ENCODE measurements at regions not wholly inside any gene's neighbourhood (a gene's known extent, or its start where the extent isn't known, plus 50 kb on each side); places are given as distances from the start of the nearest gene placed in this dataset.

DNA sequence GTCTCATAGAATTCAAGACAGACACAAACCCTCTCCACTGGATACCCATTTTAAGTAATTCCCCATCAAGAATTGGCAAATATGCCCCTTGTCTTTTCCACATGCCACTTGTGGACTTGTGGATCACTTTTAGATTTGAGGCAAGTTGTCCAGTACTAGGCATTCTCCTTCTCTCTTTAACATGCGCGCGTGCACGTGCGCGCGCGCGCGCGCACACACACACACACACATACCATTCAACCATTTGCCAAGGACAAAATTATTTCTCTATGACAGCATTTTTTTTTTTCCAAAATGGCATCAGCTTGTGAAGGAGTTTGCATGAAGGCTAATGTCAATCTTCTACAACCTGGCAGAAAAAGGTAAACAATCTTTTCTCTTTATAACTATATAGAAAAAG, 1325.7 kb upstream of the IGFBP7 start:
- Histone ChIP-seq H3K36me3 (ENCODE audit: control insufficient read depth in 1 of 2, insufficient read depth in 2 of 2, low read depth in 1 of 2, low read length in 2 of 2) (no peaks in the 10 kb centered on the region), H2BK5ac (ENCODE audit: low read depth, low read length, poor library complexity, severe bottlenecking) (no peak overlapping the region), H3K14ac (ENCODE audit: low read length in 2 of 2) (no peak overlapping the region), H3K79me1 (replicated peaks; ENCODE audit: low read length, poor library complexity, severe bottlenecking) (no peaks in the 10 kb centered on the region), H3K4ac (ENCODE audit: low read depth in 1 of 2, low read length in 2 of 2) (no peak overlapping the region), H3K23ac (ENCODE audit: low read length in 2 of 2) (no peak overlapping the region), H3K4me1 (ENCODE audit: control insufficient read depth, insufficient read depth, low read depth, low read length) (no peaks in the 10 kb centered on the region), H3K27me3 (ENCODE audit: control insufficient read depth in 1 of 2, insufficient read depth in 1 of 2, low read length in 2 of 2) (no peaks in the 10 kb centered on the region), H2BK120ac (ENCODE audit: low read depth, low read length) (no peak overlapping the region), H2BK12ac (ENCODE audit: low read length in 2 of 2) (no peak overlapping the region), H2AFZ (ENCODE audit: low read depth, low read length) (no peak overlapping the region), H3K4me2 (ENCODE audit: low read length, poor library complexity, severe bottlenecking) (no peak overlapping the region), H4K8ac (ENCODE audit: low read length) (no peak overlapping the region), H3K4me3 (ENCODE audit: insufficient read depth in 1 of 2, low read depth in 1 of 2, low read length in 2 of 2) (no peak overlapping the region), H2AK5ac (ENCODE audit: low read length, severe bottlenecking) (no peak overlapping the region), H3K9me3 (ENCODE audit: control insufficient read depth, low read length) (peaks cover 22% of the 10 kb centered on the region), H3K27ac (ENCODE audit: low read length, poor library complexity, severe bottlenecking) (no peak overlapping the region), H3K9ac (ENCODE audit: low read length) (no peak overlapping the region), H2BK15ac (ENCODE audit: low read depth, poor library complexity, severe bottlenecking) (no peak overlapping the region), H4K91ac (ENCODE audit: low read length) (no peak overlapping the region), H3K18ac (ENCODE audit: low read depth in 1 of 2, low read length in 2 of 2) (no peak overlapping the region)
- DNase-seq = no peak
- 99% methylated on average over 11 of the region's 11 CpGs for WGBS

DNA sequence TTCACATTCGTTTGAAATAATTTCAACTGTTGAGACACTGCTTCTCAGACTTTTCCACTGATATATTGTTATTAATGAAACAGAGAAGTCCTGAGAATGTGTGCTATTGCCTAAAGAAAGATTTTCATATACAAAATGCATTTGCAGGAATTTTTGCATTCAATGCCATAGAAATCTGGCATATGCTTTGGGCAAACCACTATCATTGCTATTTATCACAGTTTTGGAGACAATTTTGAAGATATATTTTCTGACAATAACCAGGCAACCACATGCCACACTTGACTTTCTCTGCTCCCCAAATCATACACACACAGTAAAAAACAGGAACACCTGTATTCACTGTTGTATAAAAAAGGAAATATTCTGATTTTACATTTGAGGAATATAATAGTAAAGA, 1303.7 kb upstream of the IGFBP7 start:
- H3K27me3 ChIP-seq (ENCODE audit: control insufficient read depth in 1 of 2, insufficient read depth in 1 of 2, low read length in 2 of 2) = no peaks in the 10 kb centered on the region
- no peak overlapping the region for H2AFZ ChIP-seq (ENCODE audit: low read depth, low read length)
- H3K14ac ChIP-seq (ENCODE audit: low read length in 2 of 2) = no peak overlapping the region
- DNase-seq = no peak
- no peak overlapping the region for H3K9ac ChIP-seq (ENCODE audit: low read length)
- no peak overlapping the region for H4K91ac ChIP-seq (ENCODE audit: low read length)
- H2BK5ac ChIP-seq (ENCODE audit: low read depth, low read length, poor library complexity, severe bottlenecking) = no peak overlapping the region
- H3K4ac ChIP-seq (ENCODE audit: low read depth in 1 of 2, low read length in 2 of 2) = no peak overlapping the region
- no peak overlapping the region for H4K8ac ChIP-seq (ENCODE audit: low read length)
- H3K4me1 ChIP-seq (ENCODE audit: control insufficient read depth, insufficient read depth, low read depth, low read length) = no peaks in the 10 kb centered on the region
- H3K36me3 ChIP-seq (ENCODE audit: control insufficient read depth in 1 of 2, insufficient read depth in 2 of 2, low read depth in 1 of 2, low read length in 2 of 2) = no peaks in the 10 kb centered on the region
- H3K9me3 ChIP-seq (ENCODE audit: control insufficient read depth, low read length) = peaks cover 2% of the 10 kb centered on the region
- no peak overlapping the region for H2BK120ac ChIP-seq (ENCODE audit: low read depth, low read length)
- no peak overlapping the region for H3K27ac ChIP-seq (ENCODE audit: low read length, poor library complexity, severe bottlenecking)
- H2BK15ac ChIP-seq (ENCODE audit: low read depth, poor library complexity, severe bottlenecking) = no peak overlapping the region
- no peaks in the 10 kb centered on the region for H3K79me1 ChIP-seq (replicated peaks; ENCODE audit: low read length, poor library complexity, severe bottlenecking)
- no peak overlapping the region for H3K4me2 ChIP-seq (ENCODE audit: low read length, poor library complexity, severe bottlenecking)
- H2AK5ac ChIP-seq (ENCODE audit: low read length, severe bottlenecking) = no peak overlapping the region
- H3K18ac ChIP-seq (ENCODE audit: low read depth in 1 of 2, low read length in 2 of 2) = no peak overlapping the region
- no peak overlapping the region for H3K23ac ChIP-seq (ENCODE audit: low read length in 2 of 2)
- H3K4me3 ChIP-seq (ENCODE audit: insufficient read depth in 1 of 2, low read depth in 1 of 2, low read length in 2 of 2) = no peak overlapping the region
- no CpG with 5 or more reads among the region's 1 CpG for WGBS
- H2BK12ac ChIP-seq (ENCODE audit: low read length in 2 of 2) = no peak overlapping the region

DNA sequence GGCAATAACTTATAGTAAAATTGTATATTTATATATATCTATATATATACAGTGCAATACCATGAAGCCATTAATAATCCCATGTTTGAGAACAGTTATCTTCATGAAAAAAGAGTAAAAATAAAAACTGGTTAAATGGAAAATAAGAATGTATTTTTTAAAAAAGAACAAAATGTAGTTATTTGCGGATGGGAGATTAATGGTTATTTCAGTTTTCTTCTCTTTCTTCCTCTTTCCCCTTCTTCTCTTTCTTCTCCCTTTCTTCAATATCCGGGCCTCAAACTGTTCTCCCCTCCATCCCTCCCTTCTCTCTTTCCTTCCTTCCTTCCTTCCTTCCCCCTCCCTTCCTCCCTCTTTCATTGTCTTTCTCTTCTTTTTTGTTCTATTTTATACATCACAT, 1301.7 kb upstream of the IGFBP7 start:
- no peak overlapping the region for H3K18ac ChIP-seq (ENCODE audit: low read depth in 1 of 2, low read length in 2 of 2)
- H3K4me1 ChIP-seq (ENCODE audit: control insufficient read depth, insufficient read depth, low read depth, low read length) = no peaks in the 10 kb centered on the region
- H3K27ac ChIP-seq (ENCODE audit: low read length, poor library complexity, severe bottlenecking) = no peak overlapping the region
- no peaks in the 10 kb centered on the region for H3K79me1 ChIP-seq (replicated peaks; ENCODE audit: low read length, poor library complexity, severe bottlenecking)
- no peak for DNase-seq
- peaks cover 3% of the 10 kb centered on the region for H3K9me3 ChIP-seq (ENCODE audit: control insufficient read depth, low read length)
- no peak overlapping the region for H2BK120ac ChIP-seq (ENCODE audit: low read depth, low read length)
- H3K9ac ChIP-seq (ENCODE audit: low read length) = no peak overlapping the region
- H2BK5ac ChIP-seq (ENCODE audit: low read depth, low read length, poor library complexity, severe bottlenecking) = no peak overlapping the region
- no peak overlapping the region for H2BK15ac ChIP-seq (ENCODE audit: low read depth, poor library complexity, severe bottlenecking)
- no peak overlapping the region for H3K4ac ChIP-seq (ENCODE audit: low read depth in 1 of 2, low read length in 2 of 2)
- H3K27me3 ChIP-seq (ENCODE audit: control insufficient read depth in 1 of 2, insufficient read depth in 1 of 2, low read length in 2 of 2) = no peaks in the 10 kb centered on the region
- no peak overlapping the region for H2AFZ ChIP-seq (ENCODE audit: low read depth, low read length)
- H2BK12ac ChIP-seq (ENCODE audit: low read length in 2 of 2) = no peak overlapping the region
- no peak overlapping the region for H3K4me2 ChIP-seq (ENCODE audit: low read length, poor library complexity, severe bottlenecking)
- WGBS = 100% methylated on average over 1 of the region's 2 CpGs
- H4K8ac ChIP-seq (ENCODE audit: low read length) = no peak overlapping the region
- H4K91ac ChIP-seq (ENCODE audit: low read length) = no peak overlapping the region
- no peaks in the 10 kb centered on the region for H3K36me3 ChIP-seq (ENCODE audit: control insufficient read depth in 1 of 2, insufficient read depth in 2 of 2, low read depth in 1 of 2, low read length in 2 of 2)
- no peak overlapping the region for H3K14ac ChIP-seq (ENCODE audit: low read length in 2 of 2)
- no peak overlapping the region for H3K23ac ChIP-seq (ENCODE audit: low read length in 2 of 2)
- H3K4me3 ChIP-seq (ENCODE audit: insufficient read depth in 1 of 2, low read depth in 1 of 2, low read length in 2 of 2) = no peak overlapping the region
- H2AK5ac ChIP-seq (ENCODE audit: low read length, severe bottlenecking) = no peak overlapping the region

DNA sequence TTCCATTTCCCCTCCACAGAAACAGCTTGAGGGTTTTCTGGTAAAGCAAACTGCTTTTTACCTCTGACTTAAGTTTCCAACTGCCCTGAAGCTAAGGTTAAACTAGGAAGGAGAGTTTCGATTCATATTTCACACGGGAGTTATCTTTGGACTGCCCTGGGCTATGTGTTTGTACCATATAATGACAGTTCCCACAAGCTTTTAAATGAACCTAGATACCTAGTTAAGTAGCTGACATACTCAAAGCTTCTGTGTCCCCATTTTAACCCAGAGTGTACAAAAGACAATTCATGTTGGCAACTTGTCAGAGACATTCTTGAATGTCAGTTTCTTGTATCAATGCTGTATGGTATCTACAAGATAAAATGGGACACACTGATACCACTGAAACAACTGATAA, 1296.6 kb upstream of the IGFBP7 start:
- no peak overlapping the region for H2AFZ ChIP-seq (ENCODE audit: low read depth, low read length)
- no peak overlapping the region for H3K4ac ChIP-seq (ENCODE audit: low read depth in 1 of 2, low read length in 2 of 2)
- no peak overlapping the region for H3K4me3 ChIP-seq (ENCODE audit: insufficient read depth in 1 of 2, low read depth in 1 of 2, low read length in 2 of 2)
- no peak overlapping the region for H2BK12ac ChIP-seq (ENCODE audit: low read length in 2 of 2)
- H3K36me3 ChIP-seq (ENCODE audit: control insufficient read depth in 1 of 2, insufficient read depth in 2 of 2, low read depth in 1 of 2, low read length in 2 of 2) = no peaks in the 10 kb centered on the region
- no peak overlapping the region for H2BK120ac ChIP-seq (ENCODE audit: low read depth, low read length)
- WGBS = no CpG with 5 or more reads among the region's 2 CpGs
- no peak overlapping the region for H2AK5ac ChIP-seq (ENCODE audit: low read length, severe bottlenecking)
- H4K91ac ChIP-seq (ENCODE audit: low read length) = no peak overlapping the region
- H3K23ac ChIP-seq (ENCODE audit: low read length in 2 of 2) = no peak overlapping the region
- DNase-seq = no peak
- H3K9ac ChIP-seq (ENCODE audit: low read length) = no peak overlapping the region
- no peaks in the 10 kb centered on the region for H3K4me1 ChIP-seq (ENCODE audit: control insufficient read depth, insufficient read depth, low read depth, low read length)
- H3K27me3 ChIP-seq (ENCODE audit: control insufficient read depth in 1 of 2, insufficient read depth in 1 of 2, low read length in 2 of 2) = no peaks in the 10 kb centered on the region
- no peaks in the 10 kb centered on the region for H3K79me1 ChIP-seq (replicated peaks; ENCODE audit: low read length, poor library complexity, severe bottlenecking)
- H3K18ac ChIP-seq (ENCODE audit: low read depth in 1 of 2, low read length in 2 of 2) = no peak overlapping the region
- peaks cover 3% of the 10 kb centered on the region for H3K9me3 ChIP-seq (ENCODE audit: control insufficient read depth, low read length)
- H3K14ac ChIP-seq (ENCODE audit: low read length in 2 of 2) = no peak overlapping the region
- H3K27ac ChIP-seq (ENCODE audit: low read length, poor library complexity, severe bottlenecking) = no peak overlapping the region
- no peak overlapping the region for H2BK5ac ChIP-seq (ENCODE audit: low read depth, low read length, poor library complexity, severe bottlenecking)
- H4K8ac ChIP-seq (ENCODE audit: low read length) = no peak overlapping the region
- no peak overlapping the region for H2BK15ac ChIP-seq (ENCODE audit: low read depth, poor library complexity, severe bottlenecking)
- H3K4me2 ChIP-seq (ENCODE audit: low read length, poor library complexity, severe bottlenecking) = no peak overlapping the region

Measured in mesenchymal stem cell (in vitro differentiated cells and primary cell).